Ectodermal cell (in vitro differentiated cells): ENCODE measurements at regions not wholly inside any gene's neighbourhood (a gene's known extent, or its start where the extent isn't known, plus 50 kb on each side); places are given as distances from the start of the nearest gene placed in this dataset.
"Not testable (repeated sequence)": the region's sequence is repeated elsewhere in the genome, so short reads cannot be mapped to it uniquely, and the experiment has no call there.

Experiments used
- H3K27ac ChIP-seq: 2 replicates; pipeline ENCODE4 v1.7.0; 2013; ENCODE audit warnings: mild to moderate bottlenecking, low read depth, low read length; ENCODE audit not compliant: insufficient read depth, poor library complexity, severe bottlenecking
- H3K27me3 ChIP-seq: 2 replicates; pipeline ENCODE4 v1.7.0; 2013; ENCODE audit warnings: mild to moderate bottlenecking, low read length; ENCODE audit not compliant: insufficient read depth, control insufficient read depth, poor library complexity, severe bottlenecking
- H3K36me3 ChIP-seq: one replicate; pipeline ENCODE4 v1.7.0; 2013; ENCODE audit warnings: low read length; ENCODE audit not compliant: control insufficient read depth, insufficient read depth
- H3K4me1 ChIP-seq: one replicate; pipeline ENCODE4 v1.7.0; 2013; ENCODE audit warnings: low read length; ENCODE audit not compliant: control insufficient read depth, insufficient read depth
- H3K4me3 ChIP-seq: 2 replicates; pipeline ENCODE4 v1.7.0; 2013; ENCODE audit warnings: low read depth, low read length, control low read depth; ENCODE audit not compliant: insufficient read depth
- H3K9me3 ChIP-seq: 2 replicates; pipeline ENCODE4 v1.7.0; 2013; ENCODE audit warnings: mild to moderate bottlenecking, low read length, moderate library complexity; ENCODE audit not compliant: control insufficient read depth
- WGBS, 2 experiments: methylation state at CpG; one replicate each; pipeline ENCODE4 v1.1.7; 2013; ENCODE audit warnings: missing lambda C conversion rate in 2 of 2; 5-methylcytosine and 5-hydroxymethylcytosine counted together

- no peaks in the 10 kb centered on the region for H3K27me3 ChIP-seq
- no peaks in the 10 kb centered on the region for H3K4me1 ChIP-seq
- H3K36me3 ChIP-seq = no peaks in the 10 kb centered on the region
- no peak overlapping the region for H3K27ac ChIP-seq
- WGBS, 2 experiments = 81 to 84% methylated on average over 11 to 12 of the region's 12 CpGs
- no peaks in the 10 kb centered on the region for H3K9me3 ChIP-seq
- no peak overlapping the region for H3K4me3 ChIP-seq
Measured at GRCh38 chr4:184281231-184282139, 63.8 kb upstream of the ENPP6 start.

GRCh38 chr4:184280591-184281071 lies 63.0 kb upstream of the ENPP6 start:
- Histone ChIP-seq H3K36me3 (no peaks in the 10 kb centered on the region), H3K4me1 (no peaks in the 10 kb centered on the region), H3K4me3 (no peak overlapping the region), H3K27me3 (no peaks in the 10 kb centered on the region), H3K9me3 (no peaks in the 10 kb centered on the region), H3K27ac (no peak overlapping the region)
- WGBS, 2 experiments = 92 to 97% methylated on average over 2 of the region's 2 CpGs

GRCh38 chr4:184280137-184280536 lies 62.5 kb upstream of the ENPP6 start:
- H3K27ac ChIP-seq = no peak overlapping the region

GRCh38 chr4:184279496-184280061 lies 61.9 kb upstream of the ENPP6 start:
- no peaks in the 10 kb centered on the region for H3K9me3 ChIP-seq
- no peaks in the 10 kb centered on the region for H3K27me3 ChIP-seq
- 92 to 93% methylated on average over 7 of the region's 7 CpGs for WGBS, 2 experiments
- H3K27ac ChIP-seq = no peak overlapping the region
- H3K4me1 ChIP-seq = no peaks in the 10 kb centered on the region
- H3K36me3 ChIP-seq = no peaks in the 10 kb centered on the region
- H3K4me3 ChIP-seq = no peak overlapping the region

More at GRCh38 chr4:184280137-184280536, 62.5 kb upstream of the ENPP6 start:
- Histone ChIP-seq H3K4me1 (no peaks in the 10 kb centered on the region), H3K4me3 (no peak overlapping the region), H3K36me3 (no peaks in the 10 kb centered on the region), H3K27me3 (no peaks in the 10 kb centered on the region), H3K9me3 (no peaks in the 10 kb centered on the region)
- WGBS, 2 experiments = 89 to 96% methylated on average over 3 to 4 of the region's 4 CpGs

- not testable (repeated sequence) for H3K27ac ChIP-seq, H3K4me3 ChIP-seq, H3K27me3 ChIP-seq
Measured at GRCh38 chr4:184277769-184278168, 60.1 kb upstream of the ENPP6 start.

GRCh38 chr4:184277010-184277409 lies 59.3 kb upstream of the ENPP6 start:
- H3K27ac ChIP-seq, H3K27me3 ChIP-seq, H3K4me1 ChIP-seq, H3K36me3 ChIP-seq, H3K4me3 ChIP-seq, H3K9me3 ChIP-seq: not testable (repeated sequence)
- 85 to 92% methylated on average over 3 of the region's 3 CpGs for WGBS, 2 experiments

More at GRCh38 chr4:184277769-184278168, 60.1 kb upstream of the ENPP6 start:
- H3K9me3 ChIP-seq, H3K4me1 ChIP-seq, H3K36me3 ChIP-seq: not testable (repeated sequence)

GRCh38 chr4:184276346-184276745 lies 58.7 kb upstream of the ENPP6 start:
- not testable (repeated sequence) for H3K9me3 ChIP-seq, H3K4me1 ChIP-seq, H3K4me3 ChIP-seq, H3K27me3 ChIP-seq, H3K36me3 ChIP-seq, H3K27ac ChIP-seq
- WGBS, 2 experiments = 81% methylated on average over 4 of the region's 4 CpGs

GRCh38 chr4:184275766-184276165 lies 58.1 kb upstream of the ENPP6 start:
- no peak overlapping the region for H3K4me3 ChIP-seq
- no peaks in the 10 kb centered on the region for H3K27me3 ChIP-seq
- WGBS, 2 experiments = 93% methylated on average over 2 of the region's 2 CpGs
- no peaks in the 10 kb centered on the region for H3K36me3 ChIP-seq
- H3K27ac ChIP-seq = no peak overlapping the region
- H3K9me3 ChIP-seq = no peaks in the 10 kb centered on the region
- no peaks in the 10 kb centered on the region for H3K4me1 ChIP-seq

GRCh38 chr4:184274286-184274951 lies 56.7 kb upstream of the ENPP6 start:
- Histone ChIP-seq H3K4me1 (no peaks in the 10 kb centered on the region), H3K36me3 (no peaks in the 10 kb centered on the region), H3K4me3 (no peak overlapping the region), H3K27me3 (no peaks in the 10 kb centered on the region), H3K27ac (no peak overlapping the region), H3K9me3 (no peaks in the 10 kb centered on the region)
- 81 to 86% methylated on average over 6 of the region's 6 CpGs for WGBS, 2 experiments
